Suprapubic skin (tissue), 4 donors: ENCODE measurements at regions not wholly inside any gene's neighbourhood (a gene's known extent, or its start where the extent isn't known, plus 50 kb on each side); places are given as distances from the start of the nearest gene placed in this dataset.

Source experiments
- DNase-seq, 2 donors: peaks; one replicate each; pipeline ENCODE4 v3.0.0-alpha.2; 2019; ENCODE audit warnings: low spot score in 2 of 2
- H3K27ac ChIP-seq: fragments of 200-600 bp; sonication (generic); one replicate; pipeline ENCODE4 v1.5.1; 2019
- H3K27me3 ChIP-seq: fragments of 200-600 bp; sonication (generic); one replicate; pipeline ENCODE4 v1.5.1; 2019
- H3K36me3 ChIP-seq: fragments of 200-600 bp; sonication (generic); one replicate; pipeline ENCODE4 v1.5.1; 2019
- H3K4me1 ChIP-seq: fragments of 200-600 bp; sonication (generic); one replicate; pipeline ENCODE4 v1.5.1; 2019
- H3K4me3 ChIP-seq: fragments of 200-600 bp; sonication (generic); one replicate; pipeline ENCODE4 v1.5.1; 2019; ENCODE audit warnings: mild to moderate bottlenecking
- H3K9me3 ChIP-seq: fragments of 200-600 bp; sonication (generic); one replicate; pipeline ENCODE4 v1.5.1; 2019
- EP300 ChIP-seq: sonication (generic); formaldehyde crosslinking; IDR thresholded peaks from one replicate; pipeline ENCODE4 v1.6.1; 2017; ENCODE audit warnings: antibody characterized with exemption
- POLR2A ChIP-seq, 2 donors: fragments of 450-650 bp; IDR thresholded peaks; one replicate each; pipeline ENCODE4 v1.6.1; 2017; ENCODE audit warnings: antibody characterized with exemption in 2 of 2, mild to moderate bottlenecking in 2 of 2, moderate library complexity in 2 of 2
- POLR2AphosphoS5 ChIP-seq, 3 donors: sonication (generic); formaldehyde crosslinking; IDR thresholded peaks; one replicate each; pipeline ENCODE4 v1.6.1; 2017; ENCODE audit warnings: antibody characterized with exemption in 3 of 3
- WGBS: methylation state at CpG from one replicate; pipeline ENCODE4 v1.1.5; 2018; 5-methylcytosine and 5-hydroxymethylcytosine counted together
- TF ChIP-seq, protein P1 (sequence below), 2 donors: fragments of 200-600 bp in 1 of 2; fragments of 450-650 bp in 1 of 2; sonication (generic) in 1 of 2; IDR thresholded peaks; one replicate each; pipeline ENCODE4 v1.5.1; 2016 to 2019; ENCODE audit warnings: antibody characterized with exemption in 2 of 2, mild to moderate bottlenecking in 1 of 2, moderate library complexity in 1 of 2

GRCh38 chr13:50596156-50596555 is 247.3 kb downstream of the DLEU7 start:
- no peak for DNase-seq
- no peaks in the 10 kb centered on the region for H3K9me3 ChIP-seq
- H3K36me3 ChIP-seq, result no peaks in the 10 kb centered on the region
- H3K4me1 ChIP-seq, result peaks cover 3% of the 10 kb centered on the region
- no peak overlapping the region for H3K27ac ChIP-seq
- H3K4me3 ChIP-seq, result no peak overlapping the region
- TF ChIP-seq EP300, result no peak
- TF ChIP-seq POLR2A (IDR thresholded peaks at IDR 0.05), result no peak
- TF ChIP-seq, protein P1, sequence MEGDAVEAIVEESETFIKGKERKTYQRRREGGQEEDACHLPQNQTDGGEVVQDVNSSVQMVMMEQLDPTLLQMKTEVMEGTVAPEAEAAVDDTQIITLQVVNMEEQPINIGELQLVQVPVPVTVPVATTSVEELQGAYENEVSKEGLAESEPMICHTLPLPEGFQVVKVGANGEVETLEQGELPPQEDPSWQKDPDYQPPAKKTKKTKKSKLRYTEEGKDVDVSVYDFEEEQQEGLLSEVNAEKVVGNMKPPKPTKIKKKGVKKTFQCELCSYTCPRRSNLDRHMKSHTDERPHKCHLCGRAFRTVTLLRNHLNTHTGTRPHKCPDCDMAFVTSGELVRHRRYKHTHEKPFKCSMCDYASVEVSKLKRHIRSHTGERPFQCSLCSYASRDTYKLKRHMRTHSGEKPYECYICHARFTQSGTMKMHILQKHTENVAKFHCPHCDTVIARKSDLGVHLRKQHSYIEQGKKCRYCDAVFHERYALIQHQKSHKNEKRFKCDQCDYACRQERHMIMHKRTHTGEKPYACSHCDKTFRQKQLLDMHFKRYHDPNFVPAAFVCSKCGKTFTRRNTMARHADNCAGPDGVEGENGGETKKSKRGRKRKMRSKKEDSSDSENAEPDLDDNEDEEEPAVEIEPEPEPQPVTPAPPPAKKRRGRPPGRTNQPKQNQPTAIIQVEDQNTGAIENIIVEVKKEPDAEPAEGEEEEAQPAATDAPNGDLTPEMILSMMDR (IDR thresholded peaks at IDR 0.05), result no peak
- no peak for TF ChIP-seq POLR2AphosphoS5 (IDR thresholded peaks at IDR 0.05)
- WGBS, result 100% methylated on average over 1 of the region's 1 CpG
- no peaks in the 10 kb centered on the region for H3K27me3 ChIP-seq

- Histone ChIP-seq H3K36me3 (no peaks in the 10 kb centered on the region), H3K9me3 (no peaks in the 10 kb centered on the region), H3K4me3 (no peak overlapping the region), H3K27me3 (no peaks in the 10 kb centered on the region), H3K27ac (no peak overlapping the region), H3K4me1 (peaks cover 3% of the 10 kb centered on the region)
- TF ChIP-seq POLR2AphosphoS5 (IDR thresholded peaks at IDR 0.05), result no peak
- no peak for TF ChIP-seq EP300
- no peak for TF ChIP-seq POLR2A (IDR thresholded peaks at IDR 0.05)
- TF ChIP-seq, protein P1 (IDR thresholded peaks at IDR 0.05), result no peak
- DNase-seq, result no peak
- WGBS, result 68% methylated on average over 2 of the region's 2 CpGs
Observed at GRCh38 chr13:50596776-50597203, 246.7 kb downstream of the DLEU7 start.

DNA sequence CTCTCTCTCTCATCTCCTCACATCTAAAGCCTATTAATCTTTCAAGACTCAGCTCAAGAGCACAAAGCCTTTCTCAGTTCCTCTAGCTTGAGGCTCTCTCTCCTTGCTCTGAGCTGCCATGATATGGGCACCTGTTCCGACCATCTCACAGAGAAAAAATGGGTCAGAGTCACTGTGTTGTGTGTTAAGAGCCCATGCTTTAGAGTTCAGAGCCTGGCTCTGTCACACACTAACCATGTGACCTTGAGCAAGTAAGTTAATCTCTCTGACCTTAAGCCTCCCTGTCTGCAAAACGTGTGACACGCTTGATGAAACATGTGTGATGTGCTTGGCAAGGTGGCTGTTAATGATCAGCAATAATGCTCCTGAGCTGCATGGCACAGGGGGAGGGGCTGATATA is 245.2 kb downstream of the DLEU7 start:
- Histone ChIP-seq H3K9me3 (no peaks in the 10 kb centered on the region), H3K27ac (no peak overlapping the region), H3K36me3 (no peaks in the 10 kb centered on the region), H3K4me1 (peaks cover 3% of the 10 kb centered on the region), H3K4me3 (no peak overlapping the region), H3K27me3 (no peaks in the 10 kb centered on the region)
- TF ChIP-seq EP300, result no peak
- TF ChIP-seq POLR2A (IDR thresholded peaks at IDR 0.05), result no peak
- WGBS, result 47% methylated on average over 3 of the region's 3 CpGs
- no peak for DNase-seq

- 74% methylated on average over 5 of the region's 5 CpGs for WGBS
- Histone ChIP-seq H3K36me3 (no peaks in the 10 kb centered on the region), H3K4me1 (no peaks in the 10 kb centered on the region), H3K27me3 (no peaks in the 10 kb centered on the region), H3K4me3 (no peak overlapping the region), H3K9me3 (no peaks in the 10 kb centered on the region), H3K27ac (no peak overlapping the region)
- TF ChIP-seq EP300 (no peak), POLR2A (IDR thresholded peaks at IDR 0.05) (no peak), POLR2AphosphoS5 (IDR thresholded peaks at IDR 0.05) (no peak)
- TF ChIP-seq, protein P1 (IDR thresholded peaks at IDR 0.05), result no peak
- DNase-seq, result no peak
Observed at GRCh38 chr13:50599046-50599445, 244.4 kb downstream of the DLEU7 start.

- H3K9me3 ChIP-seq, result no peaks in the 10 kb centered on the region
- H3K27ac ChIP-seq, result no peak overlapping the region
- H3K27me3 ChIP-seq, result no peaks in the 10 kb centered on the region
- TF ChIP-seq POLR2A (IDR thresholded peaks at IDR 0.05) (no peak), POLR2AphosphoS5 (IDR thresholded peaks at IDR 0.05) (no peak), EP300 (no peak)
- TF ChIP-seq, protein P1 (IDR thresholded peaks at IDR 0.05), result no peak
- no peaks in the 10 kb centered on the region for H3K4me1 ChIP-seq
- DNase-seq, result no peak
- H3K36me3 ChIP-seq, result no peaks in the 10 kb centered on the region
- 64% methylated on average over 2 of the region's 2 CpGs for WGBS
- H3K4me3 ChIP-seq, result no peak overlapping the region
Observed at GRCh38 chr13:50599927-50600326, 243.6 kb downstream of the DLEU7 start.

GRCh38 chr13:50608370-50608769 is 235.1 kb downstream of the DLEU7 start:
- H3K27ac ChIP-seq, result no peak overlapping the region
- H3K4me1 ChIP-seq, result no peaks in the 10 kb centered on the region
- H3K27me3 ChIP-seq, result no peaks in the 10 kb centered on the region
- no peak for DNase-seq
- no peaks in the 10 kb centered on the region for H3K9me3 ChIP-seq
- TF ChIP-seq, protein P1 (IDR thresholded peaks at IDR 0.05), result no peak
- TF ChIP-seq POLR2AphosphoS5 (IDR thresholded peaks at IDR 0.05), result no peak
- no peak for TF ChIP-seq EP300
- TF ChIP-seq POLR2A (IDR thresholded peaks at IDR 0.05), result no peak
- H3K36me3 ChIP-seq, result no peaks in the 10 kb centered on the region
- 78% methylated on average over 7 of the region's 7 CpGs for WGBS
- no peak overlapping the region for H3K4me3 ChIP-seq
